Osteocyte (in vitro differentiated cells): ENCODE measurements at regions not wholly inside any gene's neighbourhood (a gene's known extent, or its start where the extent isn't known, plus 50 kb on each side); places are given as distances from the start of the nearest gene placed in this dataset.

ENCODE experiments used
- DNase-seq: peaks from one replicate; pipeline ENCODE4 v3.0.0; 2021; ENCODE audit warnings: mixed read lengths; ENCODE audit not compliant: unreplicated experiment; ENCODE audit errors: extremely low spot score
- H3K27ac Mint-ChIP-seq: one replicate; pipeline ENCODE4 v1.8.0; 2021; ENCODE audit warnings: mild to moderate bottlenecking, mixed read lengths; ENCODE audit not compliant: unreplicated experiment
- H3K27me3 Mint-ChIP-seq: one replicate; pipeline ENCODE4 v1.8.0; 2021; ENCODE audit warnings: mixed read lengths; ENCODE audit not compliant: unreplicated experiment
- H3K36me3 Mint-ChIP-seq: one replicate; pipeline ENCODE4 v1.8.0; 2021; ENCODE audit warnings: mixed read lengths; ENCODE audit not compliant: unreplicated experiment
- H3K4me1 Mint-ChIP-seq: one replicate; pipeline ENCODE4 v1.8.0; 2021; ENCODE audit warnings: mixed read lengths; ENCODE audit not compliant: unreplicated experiment
- H3K4me3 Mint-ChIP-seq: one replicate; pipeline ENCODE4 v1.8.0; 2021; ENCODE audit warnings: mild to moderate bottlenecking, moderate library complexity, mixed read lengths; ENCODE audit not compliant: unreplicated experiment
- H3K9me3 Mint-ChIP-seq: one replicate; pipeline ENCODE4 v1.8.0; 2021; ENCODE audit warnings: mixed read lengths; ENCODE audit not compliant: unreplicated experiment
- TF ChIP-seq, protein P1 (sequence below): fragments of 200-600 bp; sonication (generic); IDR thresholded peaks from 2 replicates; pipeline ENCODE4 v1.5.0; 2021; ENCODE audit warnings: antibody characterized with exemption, mild to moderate bottlenecking, moderate library complexity

DNA sequence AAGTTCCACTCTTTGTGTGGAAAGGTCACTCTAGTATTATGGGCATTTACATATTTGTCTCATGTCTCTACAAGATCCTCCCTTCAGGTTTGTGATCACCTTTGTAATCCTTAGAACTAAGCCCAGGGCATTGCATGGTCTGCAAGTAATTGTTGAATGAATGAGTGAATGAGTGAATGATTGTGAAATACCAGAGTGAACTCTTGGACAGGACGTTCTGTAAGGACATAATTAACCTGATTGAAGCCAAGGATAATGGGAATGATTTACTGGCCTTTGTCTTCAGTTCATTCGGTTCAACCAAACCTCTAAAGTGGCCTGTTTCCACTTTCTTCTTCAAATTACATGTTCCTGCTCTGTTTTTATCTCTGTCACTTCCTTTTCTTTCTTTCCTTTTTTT is 83.0 kb upstream of the TSPAN2 start:
- peaks cover 36% of the 10 kb centered on the region for H3K4me1 Mint-ChIP-seq
- no peaks in the 10 kb centered on the region for H3K27me3 Mint-ChIP-seq
- TF ChIP-seq, protein P1, sequence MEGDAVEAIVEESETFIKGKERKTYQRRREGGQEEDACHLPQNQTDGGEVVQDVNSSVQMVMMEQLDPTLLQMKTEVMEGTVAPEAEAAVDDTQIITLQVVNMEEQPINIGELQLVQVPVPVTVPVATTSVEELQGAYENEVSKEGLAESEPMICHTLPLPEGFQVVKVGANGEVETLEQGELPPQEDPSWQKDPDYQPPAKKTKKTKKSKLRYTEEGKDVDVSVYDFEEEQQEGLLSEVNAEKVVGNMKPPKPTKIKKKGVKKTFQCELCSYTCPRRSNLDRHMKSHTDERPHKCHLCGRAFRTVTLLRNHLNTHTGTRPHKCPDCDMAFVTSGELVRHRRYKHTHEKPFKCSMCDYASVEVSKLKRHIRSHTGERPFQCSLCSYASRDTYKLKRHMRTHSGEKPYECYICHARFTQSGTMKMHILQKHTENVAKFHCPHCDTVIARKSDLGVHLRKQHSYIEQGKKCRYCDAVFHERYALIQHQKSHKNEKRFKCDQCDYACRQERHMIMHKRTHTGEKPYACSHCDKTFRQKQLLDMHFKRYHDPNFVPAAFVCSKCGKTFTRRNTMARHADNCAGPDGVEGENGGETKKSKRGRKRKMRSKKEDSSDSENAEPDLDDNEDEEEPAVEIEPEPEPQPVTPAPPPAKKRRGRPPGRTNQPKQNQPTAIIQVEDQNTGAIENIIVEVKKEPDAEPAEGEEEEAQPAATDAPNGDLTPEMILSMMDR = no peak
- H3K9me3 Mint-ChIP-seq = peaks cover 10% of the 10 kb centered on the region
- no peak overlapping the region for H3K27ac Mint-ChIP-seq
- no peak for DNase-seq
- H3K36me3 Mint-ChIP-seq = no peaks in the 10 kb centered on the region
- no peak overlapping the region for H3K4me3 Mint-ChIP-seq

DNA sequence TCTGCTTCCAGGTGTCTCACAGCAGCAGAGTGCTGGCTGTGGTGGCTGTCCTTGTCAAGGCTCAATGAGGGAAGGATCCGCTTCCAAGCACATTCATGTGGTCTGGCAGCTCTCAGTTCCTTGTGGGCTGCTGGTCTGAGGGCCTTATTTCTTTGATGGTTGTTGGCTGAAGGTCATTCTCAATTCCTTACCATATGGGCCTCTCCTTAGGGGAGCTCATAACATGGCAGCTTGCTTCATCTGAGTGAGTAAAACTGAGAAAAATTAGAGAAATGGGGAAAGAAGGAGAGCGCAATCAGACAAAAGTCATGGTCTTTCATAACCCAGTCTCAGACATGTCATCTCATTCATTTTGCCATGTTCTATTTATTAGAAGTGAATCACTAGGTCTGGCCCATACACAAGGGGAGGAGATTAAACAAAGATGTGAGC is 81.7 kb upstream of the TSPAN2 start:
- TF ChIP-seq, protein P1 = no peak
- Mint-ChIP-seq H3K36me3 (no peaks in the 10 kb centered on the region), H3K27me3 (no peaks in the 10 kb centered on the region), H3K27ac (no peak overlapping the region), H3K4me3 (no peak overlapping the region), H3K9me3 (peaks cover 10% of the 10 kb centered on the region), H3K4me1 (peaks cover 44% of the 10 kb centered on the region)
- no peak for DNase-seq

DNA sequence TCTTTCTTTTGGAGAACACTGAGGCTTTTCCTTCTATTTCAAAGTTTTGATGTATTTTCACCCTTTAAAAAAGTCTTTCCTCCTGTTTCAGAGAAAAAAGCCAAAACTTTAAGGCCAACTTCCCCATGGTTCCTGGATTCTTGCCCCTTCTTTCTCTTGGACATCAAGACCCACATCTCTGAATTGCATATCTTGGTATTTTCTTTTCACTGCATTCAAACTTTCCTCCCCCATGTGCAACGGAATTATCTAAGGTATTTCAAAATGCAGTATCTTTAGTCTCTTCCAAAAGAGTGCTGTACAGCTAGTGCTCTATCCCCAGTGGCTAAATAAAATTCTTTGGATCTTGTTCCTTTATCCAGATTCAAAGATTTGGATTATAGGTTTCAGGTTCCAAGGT is 81.1 kb upstream of the TSPAN2 start:
- TF ChIP-seq, protein P1 = no peak
- H3K27me3 Mint-ChIP-seq = no peaks in the 10 kb centered on the region

DNA sequence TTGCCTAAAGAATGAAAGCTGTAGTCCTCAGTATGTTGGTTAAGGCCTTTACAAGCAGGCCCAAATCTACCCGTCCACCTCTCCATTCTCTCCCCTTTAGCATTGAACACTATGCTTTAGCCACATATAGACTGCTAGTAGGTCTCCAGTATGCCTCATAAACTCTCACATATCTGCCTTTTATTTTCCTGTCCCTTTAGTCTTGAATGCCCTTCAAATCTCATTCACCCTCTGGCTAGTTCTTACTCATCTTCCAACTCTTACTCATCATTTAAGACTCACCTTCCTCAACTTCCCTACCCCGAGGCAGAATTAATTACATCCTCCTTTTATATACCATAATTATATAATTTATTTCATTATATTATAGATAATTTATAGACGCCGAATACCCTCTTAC is 78.7 kb upstream of the TSPAN2 start:
- peaks cover 44% of the 10 kb centered on the region for H3K4me1 Mint-ChIP-seq
- peaks cover 8% of the 10 kb centered on the region for H3K9me3 Mint-ChIP-seq
- no peaks in the 10 kb centered on the region for H3K27me3 Mint-ChIP-seq
- H3K27ac Mint-ChIP-seq = peak overlapping the region; percentile 79
- H3K36me3 Mint-ChIP-seq = no peaks in the 10 kb centered on the region
- TF ChIP-seq, protein P1 = no peak
- DNase-seq = no peak
- no peak overlapping the region for H3K4me3 Mint-ChIP-seq

More for the DNA sequence above, 81.1 kb upstream of the TSPAN2 start:
- peaks cover 44% of the 10 kb centered on the region for H3K4me1 Mint-ChIP-seq
- H3K4me3 Mint-ChIP-seq = no peak overlapping the region
- peak overlapping the region; percentile 90 for H3K27ac Mint-ChIP-seq
- peaks cover 10% of the 10 kb centered on the region for H3K9me3 Mint-ChIP-seq
- DNase-seq = no peak
- H3K36me3 Mint-ChIP-seq = no peaks in the 10 kb centered on the region

DNA sequence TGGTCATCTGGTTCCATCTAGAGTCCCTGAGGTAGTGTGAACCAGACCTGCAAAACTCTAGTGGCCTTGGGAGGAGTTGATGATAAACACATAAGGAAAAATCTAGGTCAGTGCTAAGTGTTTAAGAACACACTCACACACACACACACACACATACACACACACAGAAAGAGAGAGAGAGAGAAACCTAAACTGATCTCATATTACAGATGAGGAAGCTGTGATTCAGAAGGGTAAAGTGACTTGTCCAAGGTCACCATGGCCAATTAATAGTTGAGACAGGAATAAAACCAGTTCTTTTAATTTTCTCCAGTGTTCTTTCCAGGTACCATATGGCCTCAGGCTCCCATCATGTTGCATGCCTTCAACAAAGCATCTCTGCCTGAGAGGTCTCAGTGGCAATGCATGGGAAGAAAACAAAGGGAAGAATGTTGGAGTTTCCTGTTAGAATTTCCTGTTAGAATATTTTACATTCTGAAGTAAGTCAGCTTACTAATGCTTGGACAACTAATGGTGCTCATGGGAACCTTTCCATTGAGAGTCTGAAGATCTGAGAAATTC is 77.3 kb upstream of the TSPAN2 start:
- peaks cover 45% of the 10 kb centered on the region for H3K4me1 Mint-ChIP-seq
- H3K27me3 Mint-ChIP-seq = no peaks in the 10 kb centered on the region
- H3K27ac Mint-ChIP-seq = peak overlapping the region; percentile 64
- peaks cover 6% of the 10 kb centered on the region for H3K9me3 Mint-ChIP-seq
- TF ChIP-seq, protein P1 = no peak
- no peaks in the 10 kb centered on the region for H3K36me3 Mint-ChIP-seq
- no peak for DNase-seq
- H3K4me3 Mint-ChIP-seq = no peak overlapping the region
